WI38 (cell line): ENCODE measurements at regions not wholly inside any gene's neighbourhood (a gene's known extent, or its start where the extent isn't known, plus 50 kb on each side); places are given as distances from the start of the nearest gene placed in this dataset.

Experiments
- H3K4me3 ChIP-seq: 2 replicates; pipeline ENCODE4 v1.5.1; 2011; ENCODE audit warnings: low read depth, mild to moderate bottlenecking, control low read depth, low read length
- TF ChIP-seq, protein P1 (sequence below): IDR thresholded peaks from 2 replicates; pipeline ENCODE4 v1.5.1; 2012; ENCODE audit warnings: low read depth, mild to moderate bottlenecking, control low read depth, low read length

DNA sequence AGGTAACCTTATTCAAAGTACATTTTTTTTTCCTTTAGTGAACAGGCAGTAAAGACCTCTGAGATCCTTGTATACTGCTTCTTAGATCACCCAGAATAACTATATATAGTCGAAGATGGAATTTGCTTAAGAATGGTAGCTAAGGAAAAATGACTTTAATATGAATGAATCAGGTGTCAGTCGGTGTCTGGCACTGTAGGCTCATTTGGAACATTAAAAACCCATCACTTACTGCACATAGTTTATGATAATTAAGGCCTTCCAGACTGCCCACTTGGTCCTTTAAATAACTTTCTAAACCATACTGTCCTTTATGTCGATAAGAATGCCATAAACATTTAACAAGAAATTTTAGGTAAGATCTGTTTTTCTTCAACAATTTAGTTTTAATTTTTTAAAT is 981.8 kb downstream of the ROBO2 start:
- TF ChIP-seq, protein P1, sequence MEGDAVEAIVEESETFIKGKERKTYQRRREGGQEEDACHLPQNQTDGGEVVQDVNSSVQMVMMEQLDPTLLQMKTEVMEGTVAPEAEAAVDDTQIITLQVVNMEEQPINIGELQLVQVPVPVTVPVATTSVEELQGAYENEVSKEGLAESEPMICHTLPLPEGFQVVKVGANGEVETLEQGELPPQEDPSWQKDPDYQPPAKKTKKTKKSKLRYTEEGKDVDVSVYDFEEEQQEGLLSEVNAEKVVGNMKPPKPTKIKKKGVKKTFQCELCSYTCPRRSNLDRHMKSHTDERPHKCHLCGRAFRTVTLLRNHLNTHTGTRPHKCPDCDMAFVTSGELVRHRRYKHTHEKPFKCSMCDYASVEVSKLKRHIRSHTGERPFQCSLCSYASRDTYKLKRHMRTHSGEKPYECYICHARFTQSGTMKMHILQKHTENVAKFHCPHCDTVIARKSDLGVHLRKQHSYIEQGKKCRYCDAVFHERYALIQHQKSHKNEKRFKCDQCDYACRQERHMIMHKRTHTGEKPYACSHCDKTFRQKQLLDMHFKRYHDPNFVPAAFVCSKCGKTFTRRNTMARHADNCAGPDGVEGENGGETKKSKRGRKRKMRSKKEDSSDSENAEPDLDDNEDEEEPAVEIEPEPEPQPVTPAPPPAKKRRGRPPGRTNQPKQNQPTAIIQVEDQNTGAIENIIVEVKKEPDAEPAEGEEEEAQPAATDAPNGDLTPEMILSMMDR = no peak
- no peak overlapping the region for H3K4me3 ChIP-seq

DNA sequence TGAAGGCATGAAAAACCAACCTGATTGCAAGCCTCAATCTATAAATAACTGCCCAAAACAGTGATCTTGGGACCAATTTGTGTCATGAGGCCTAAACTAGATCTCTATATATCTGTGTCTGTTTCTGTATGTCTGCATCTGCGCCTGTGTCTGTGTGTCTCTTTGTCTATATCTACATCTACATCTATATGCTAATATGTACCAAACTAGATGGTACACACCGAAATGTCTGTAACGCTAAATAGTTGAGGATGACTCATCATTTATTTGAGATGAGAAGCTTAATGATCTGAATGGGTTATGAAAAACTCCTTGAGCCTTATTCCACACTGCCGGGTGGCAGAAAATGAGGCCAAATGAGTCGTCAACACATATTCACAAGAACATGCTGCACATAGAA is 982.3 kb downstream of the ROBO2 start:
- TF ChIP-seq, protein P1 = no peak
- no peak overlapping the region for H3K4me3 ChIP-seq

DNA sequence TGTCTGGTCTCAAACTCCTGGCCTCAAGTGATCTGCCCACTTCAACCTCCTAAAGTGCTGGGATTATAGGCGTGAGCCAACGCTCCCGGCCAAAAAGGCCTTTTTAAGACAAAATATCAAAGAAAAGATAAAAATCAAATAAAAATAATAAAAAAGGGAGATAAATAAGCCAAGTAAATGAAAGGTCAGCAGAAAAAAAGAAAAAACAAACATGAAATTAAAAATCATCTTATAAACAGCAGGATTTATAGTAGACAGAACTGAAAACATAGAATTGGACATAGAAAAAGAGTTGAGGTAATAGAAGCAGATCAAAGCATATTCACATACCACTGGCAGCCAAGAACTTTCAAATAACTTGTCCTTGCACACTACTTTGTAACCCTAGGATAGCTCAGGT is 983.4 kb downstream of the ROBO2 start:
- TF ChIP-seq, protein P1 = no peak
- no peak overlapping the region for H3K4me3 ChIP-seq

DNA sequence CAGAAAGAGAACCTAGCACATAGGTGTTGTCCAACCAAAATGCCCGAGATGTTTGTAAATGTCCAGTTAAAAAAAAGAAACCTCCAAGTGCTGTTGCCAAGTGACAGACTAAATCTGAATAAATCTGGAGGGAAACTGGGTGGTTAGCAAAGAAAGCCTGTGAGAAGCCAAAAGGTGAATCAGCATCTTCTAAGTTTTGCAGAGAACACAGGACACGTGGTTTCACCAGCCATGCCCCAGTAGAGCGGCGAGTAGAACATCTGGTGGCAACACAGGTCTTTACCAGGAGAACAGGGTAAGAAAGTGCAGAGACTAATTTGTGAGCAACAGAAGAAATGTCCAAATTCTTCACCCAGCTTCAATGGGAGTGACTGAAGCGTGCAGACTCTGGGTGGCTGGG is 986.0 kb downstream of the ROBO2 start:
- TF ChIP-seq, protein P1 = no peak
- H3K4me3 ChIP-seq = no peak overlapping the region

DNA sequence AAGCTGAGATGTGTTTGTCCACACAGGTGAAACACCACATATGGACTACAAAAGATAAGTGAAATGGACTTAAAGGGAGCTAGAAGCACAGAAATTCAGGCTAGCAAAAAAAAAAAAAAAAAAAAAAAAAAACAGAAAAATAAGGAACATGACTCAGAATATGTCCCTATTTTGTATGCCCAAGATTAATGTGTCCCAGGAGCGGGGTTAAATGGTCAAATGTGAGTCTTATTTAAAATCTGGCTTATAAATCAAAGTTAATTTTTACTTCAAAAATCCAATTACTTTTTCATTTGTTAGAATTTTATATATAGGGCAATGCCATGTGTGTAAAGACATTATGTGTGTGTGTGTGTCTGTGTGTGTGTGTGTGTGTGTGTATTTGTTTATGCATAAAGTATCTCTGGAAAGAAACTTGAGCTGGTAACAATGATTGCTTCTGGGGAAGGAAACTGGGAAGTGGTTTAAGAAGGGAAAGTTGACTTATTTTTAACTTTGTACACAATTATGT is 986.5 kb downstream of the ROBO2 start:
- TF ChIP-seq, protein P1 = no peak
- H3K4me3 ChIP-seq = no peak overlapping the region

DNA sequence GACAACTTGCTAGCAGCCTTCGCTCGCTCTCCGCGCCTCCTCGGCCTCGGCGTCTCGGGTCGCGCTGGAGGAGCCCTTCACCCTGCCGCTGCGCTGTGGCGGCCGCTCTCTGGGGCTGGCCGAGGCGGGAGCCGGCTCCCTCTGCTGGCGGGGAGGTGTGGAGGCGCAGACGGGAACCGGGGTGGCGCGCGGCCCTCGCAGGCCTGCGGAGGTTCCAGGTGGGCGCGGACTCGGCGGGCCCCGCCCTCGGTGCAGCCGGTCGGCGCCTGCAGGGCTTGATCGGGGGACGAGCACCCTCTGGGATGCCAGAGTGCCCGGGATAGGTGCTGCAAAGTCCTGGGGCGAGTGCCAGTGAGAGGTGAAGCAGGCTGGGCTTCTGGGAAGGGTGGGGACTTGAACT is 989.9 kb downstream of the ROBO2 start:
- TF ChIP-seq, protein P1 = no peak
- no peak overlapping the region for H3K4me3 ChIP-seq

DNA sequence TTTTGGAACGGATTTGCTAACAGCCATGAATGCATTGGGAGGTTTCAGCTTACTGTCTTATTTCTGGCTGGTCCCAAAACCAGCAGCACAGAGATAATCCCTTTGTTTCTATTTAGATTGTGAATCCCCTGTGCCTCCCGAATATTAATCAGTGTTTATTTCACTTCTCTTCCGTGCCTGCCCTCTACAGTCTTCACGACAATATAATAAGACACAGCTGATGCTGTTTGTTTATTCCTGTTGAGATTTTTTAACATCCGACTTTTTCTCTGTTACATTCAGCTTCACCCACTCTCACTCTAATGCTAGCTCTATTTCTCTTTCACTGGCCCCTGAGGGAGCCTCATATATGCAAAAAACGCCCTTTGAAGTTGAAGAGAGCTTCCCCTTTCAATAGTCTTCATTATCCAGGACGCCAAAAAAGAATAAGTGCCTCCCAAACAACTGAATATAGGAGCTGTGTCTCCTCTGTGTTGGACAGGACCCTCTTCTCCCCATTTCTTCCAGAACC is 995.3 kb downstream of the ROBO2 start:
- peak overlapping the region; percentile 24; the same call in 1 of the 2 replicates for H3K4me3 ChIP-seq
- TF ChIP-seq, protein P1 = no peak
